ENCODE measurements at regions not wholly inside any gene's neighbourhood (a gene's known extent, or its start where the extent isn't known, plus 50 kb on each side); places are given as distances from the start of the nearest gene placed in this dataset.
A peak's percentile ranks its signal among the peaks of the same experiment; 100 is the strongest.
"Not testable (repeated sequence)": the region's sequence is repeated elsewhere in the genome, so short reads cannot be mapped to it uniquely, and the experiment has no call there.

GRCh38 chr7:25584112-25584938, 356.0 kb upstream of the NPVF start:
- H3K27me3 Mint-ChIP-seq (ENCODE audit: low read depth): no peaks in the 10 kb centered on the region
- CTCF ChIA-PET: no interaction called here
- no peak for DNase-seq
- H3K4me1 Mint-ChIP-seq (ENCODE audit: low read depth): no peaks in the 10 kb centered on the region
- intact Hi-C loops (cut with micrococcal nuclease): no loop called here
- no peaks in the 10 kb centered on the region for H3K9me3 Mint-ChIP-seq
- no peak overlapping the region for H3K27ac Mint-ChIP-seq
- H3K4me3 Mint-ChIP-seq: no peak overlapping the region
- no peaks in the 10 kb centered on the region for H3K36me3 Mint-ChIP-seq (ENCODE audit: low read depth)

DNA sequence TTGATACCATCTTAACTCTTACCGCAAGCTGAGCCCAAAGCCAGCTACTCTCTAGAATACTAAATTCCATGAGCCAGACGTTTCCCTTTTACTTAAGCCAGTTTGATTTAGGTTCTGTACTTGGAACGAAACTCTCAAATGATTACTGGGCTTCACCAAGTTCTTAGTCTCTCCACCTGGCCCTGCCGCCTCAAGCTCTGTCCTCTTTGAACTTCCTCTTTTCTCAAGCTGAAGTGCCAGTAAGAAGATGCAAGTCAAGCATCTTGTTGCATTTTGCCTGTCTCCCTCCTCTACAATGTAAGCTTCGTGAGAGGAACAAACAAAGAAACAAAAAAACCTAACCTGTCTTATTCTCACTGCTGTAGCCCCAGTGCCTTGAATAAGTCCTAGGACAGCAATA, 358.2 kb upstream of the NPVF start:
- Mint-ChIP-seq H3K36me3 (ENCODE audit: low read depth) (no peaks in the 10 kb centered on the region), H3K9me3 (no peaks in the 10 kb centered on the region), H3K4me3 (no peak overlapping the region), H3K4me1 (ENCODE audit: low read depth) (no peaks in the 10 kb centered on the region), H3K27ac (no peak overlapping the region), H3K27me3 (ENCODE audit: low read depth) (no peaks in the 10 kb centered on the region)
- DNase-seq: no peak
- CTCF ChIA-PET: interaction anchor here (1.1 to 2.1 kb wide), 2 partner anchors 19 to 265 kb away, joined by 3 to 8 read pairs; no protein-coding TSS in a partner anchor
- intact Hi-C loops (cut with micrococcal nuclease): no loop called here

DNA sequence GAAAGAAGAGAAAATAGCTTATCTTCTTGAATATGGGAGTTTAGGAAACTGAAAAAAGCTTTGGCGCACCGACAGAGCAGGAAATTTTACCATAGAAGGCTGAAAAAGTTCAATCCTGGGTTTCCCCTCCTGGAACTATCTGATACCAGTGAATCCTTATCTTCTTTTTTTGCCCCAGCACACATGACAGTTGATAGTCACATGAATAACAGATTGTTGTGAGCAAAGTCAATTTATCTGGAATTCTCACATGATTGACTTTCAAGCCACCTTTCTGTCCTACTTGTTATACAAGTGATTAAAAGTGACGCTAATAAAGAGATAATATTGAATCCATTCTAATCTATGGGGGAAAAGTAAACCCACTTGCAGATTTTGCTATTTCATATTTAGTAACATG, 365.8 kb upstream of the NPVF start:
- CTCF ChIA-PET: interaction anchor here (1.5 kb wide), 1 partner anchor 27 kb away, joined by 3 read pairs; no protein-coding TSS in a partner anchor
- intact Hi-C loops (cut with micrococcal nuclease): no loop called here
- no peaks in the 10 kb centered on the region for H3K36me3 Mint-ChIP-seq (ENCODE audit: low read depth)
- H3K9me3 Mint-ChIP-seq: no peaks in the 10 kb centered on the region
- H3K27ac Mint-ChIP-seq: no peak overlapping the region
- peaks cover 4% of the 10 kb centered on the region for H3K4me1 Mint-ChIP-seq (ENCODE audit: low read depth)
- no peak overlapping the region for H3K4me3 Mint-ChIP-seq
- no peaks in the 10 kb centered on the region for H3K27me3 Mint-ChIP-seq (ENCODE audit: low read depth)
- DNase-seq: no peak

- H3K36me3 Mint-ChIP-seq (ENCODE audit: low read depth): no peaks in the 10 kb centered on the region
- CTCF ChIA-PET: interaction anchor here (0.7 to 1.5 kb wide), 2 partner anchors 24 to 28 kb away, joined by 3 read pairs; no protein-coding TSS in a partner anchor
- no peak overlapping the region for H3K4me3 Mint-ChIP-seq
- no peak for DNase-seq
- intact Hi-C loops (cut with micrococcal nuclease): no loop called here
- H3K4me1 Mint-ChIP-seq (ENCODE audit: low read depth): peaks cover 4% of the 10 kb centered on the region
- no peaks in the 10 kb centered on the region for H3K9me3 Mint-ChIP-seq
- H3K27me3 Mint-ChIP-seq (ENCODE audit: low read depth): no peaks in the 10 kb centered on the region
- H3K27ac Mint-ChIP-seq: no peak overlapping the region
Observed at GRCh38 chr7:25594728-25595127, 366.4 kb upstream of the NPVF start.

DNA sequence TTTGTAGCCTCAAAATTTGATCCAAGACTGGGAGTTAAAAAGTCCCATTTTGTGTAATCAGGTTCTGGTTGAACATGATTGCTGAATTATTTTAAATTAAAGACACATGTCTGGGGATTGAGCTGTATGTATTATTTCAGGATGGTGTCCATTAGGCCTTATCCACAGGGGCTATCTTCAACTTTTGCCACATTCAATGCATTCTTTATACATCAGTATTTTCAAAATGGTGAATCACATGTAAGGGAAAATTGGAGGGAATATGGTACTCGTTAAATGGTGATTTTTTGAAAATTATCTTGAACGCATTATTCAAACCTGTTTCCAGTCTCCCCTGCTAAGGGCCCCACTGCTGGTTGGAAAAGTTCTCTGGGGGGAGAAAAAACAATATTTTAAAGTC, 367.7 kb upstream of the NPVF start:
- no peaks in the 10 kb centered on the region for H3K36me3 Mint-ChIP-seq (ENCODE audit: low read depth)
- intact Hi-C loops (cut with micrococcal nuclease): no loop called here
- no peak overlapping the region for H3K4me3 Mint-ChIP-seq
- CTCF ChIA-PET: no interaction called here
- DNase-seq: no peak
- H3K27me3 Mint-ChIP-seq (ENCODE audit: low read depth): no peaks in the 10 kb centered on the region
- no peaks in the 10 kb centered on the region for H3K9me3 Mint-ChIP-seq
- H3K4me1 Mint-ChIP-seq (ENCODE audit: low read depth): peaks cover 4% of the 10 kb centered on the region
- no peak overlapping the region for H3K27ac Mint-ChIP-seq

GRCh38 chr7:25596443-25596842, 368.2 kb upstream of the NPVF start:
- no peaks in the 10 kb centered on the region for H3K36me3 Mint-ChIP-seq (ENCODE audit: low read depth)
- CTCF ChIA-PET: no interaction called here

GRCh38 chr7:25597946-25598345, 369.7 kb upstream of the NPVF start:
- intact Hi-C loops (cut with micrococcal nuclease): no loop called here
- peak; percentile 11 for DNase-seq
- Mint-ChIP-seq H3K27me3 (ENCODE audit: low read depth) (no peaks in the 10 kb centered on the region), H3K27ac (no peak overlapping the region), H3K4me3 (no peak overlapping the region), H3K36me3 (ENCODE audit: low read depth) (no peaks in the 10 kb centered on the region), H3K4me1 (ENCODE audit: low read depth) (peaks cover 4% of the 10 kb centered on the region), H3K9me3 (no peaks in the 10 kb centered on the region)
- CTCF ChIA-PET: no interaction called here

More at GRCh38 chr7:25596443-25596842, 368.2 kb upstream of the NPVF start:
- no peak for DNase-seq
- H3K4me3 Mint-ChIP-seq: no peak overlapping the region
- H3K9me3 Mint-ChIP-seq: no peaks in the 10 kb centered on the region
- no peaks in the 10 kb centered on the region for H3K27me3 Mint-ChIP-seq (ENCODE audit: low read depth)
- H3K4me1 Mint-ChIP-seq (ENCODE audit: low read depth): peaks cover 4% of the 10 kb centered on the region
- intact Hi-C loops (cut with micrococcal nuclease): no loop called here
- H3K27ac Mint-ChIP-seq: no peak overlapping the region

DNA sequence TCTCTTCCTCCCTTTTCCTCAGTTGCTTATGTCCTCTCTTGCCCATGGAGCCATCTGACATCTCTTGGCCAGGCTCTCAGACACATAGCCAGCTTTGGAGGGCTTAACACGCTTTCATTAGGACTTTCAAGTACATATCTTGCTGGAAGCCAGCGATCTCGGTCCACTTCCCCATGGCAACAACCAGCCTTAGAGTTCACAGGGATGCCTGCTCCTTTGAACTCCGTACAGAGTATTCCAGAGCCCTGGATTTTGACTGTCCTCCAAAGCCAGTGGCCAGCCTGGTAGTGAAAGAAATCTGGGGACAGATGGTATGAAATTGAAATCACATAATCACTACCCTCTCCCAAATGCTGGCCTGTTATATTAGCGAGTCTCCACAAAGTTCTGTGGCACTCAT, 370.5 kb upstream of the NPVF start:
- Mint-ChIP-seq H3K4me1 (ENCODE audit: low read depth) (peaks cover 4% of the 10 kb centered on the region), H3K4me3 (no peak overlapping the region), H3K36me3 (ENCODE audit: low read depth) (no peaks in the 10 kb centered on the region), H3K27me3 (ENCODE audit: low read depth) (no peaks in the 10 kb centered on the region), H3K9me3 (no peaks in the 10 kb centered on the region), H3K27ac (no peak overlapping the region)
- intact Hi-C loops (cut with micrococcal nuclease): no loop called here
- no peak for DNase-seq
- CTCF ChIA-PET: no interaction called here

GRCh38 chr7:25600262-25600920, 372.1 kb upstream of the NPVF start:
- Mint-ChIP-seq H3K27ac (no peak overlapping the region), H3K4me3 (no peak overlapping the region), H3K27me3 (ENCODE audit: low read depth) (no peaks in the 10 kb centered on the region), H3K4me1 (ENCODE audit: low read depth) (peaks cover 4% of the 10 kb centered on the region), H3K9me3 (no peaks in the 10 kb centered on the region), H3K36me3 (ENCODE audit: low read depth) (no peaks in the 10 kb centered on the region)
- intact Hi-C loops (cut with micrococcal nuclease): loop anchor here (5.0 kb wide), 1 partner anchor 252 kb away; no protein-coding TSS in a partner anchor
- CTCF ChIA-PET: no interaction called here
- DNase-seq: no peak

GRCh38 chr7:25602730-25603426, 374.6 kb upstream of the NPVF start:
- H3K4me3 Mint-ChIP-seq: peak overlapping the region; percentile 66
- not testable (repeated sequence) for H3K36me3 Mint-ChIP-seq (ENCODE audit: low read depth); H3K9me3 Mint-ChIP-seq; H3K4me1 Mint-ChIP-seq (ENCODE audit: low read depth); H3K27me3 Mint-ChIP-seq (ENCODE audit: low read depth); H3K27ac Mint-ChIP-seq
- intact Hi-C loops (cut with micrococcal nuclease): loop anchor here (5.0 kb wide), 1 partner anchor 249 kb away; no protein-coding TSS in a partner anchor
- peak; percentile 17 for DNase-seq
- CTCF ChIA-PET: interaction anchor here (0.7 kb wide), 2 partner anchors 10 to 84 kb away, joined by 3 to 4 read pairs; no protein-coding TSS in a partner anchor

- H3K9me3 Mint-ChIP-seq; H3K27me3 Mint-ChIP-seq (ENCODE audit: low read depth); H3K27ac Mint-ChIP-seq; H3K4me1 Mint-ChIP-seq (ENCODE audit: low read depth); H3K36me3 Mint-ChIP-seq (ENCODE audit: low read depth); CTCF ChIA-PET; DNase-seq: not testable (repeated sequence)
- H3K4me3 Mint-ChIP-seq: peak overlapping the region; percentile 66
- intact Hi-C loops (cut with micrococcal nuclease): loop anchor here (5.0 kb wide), 1 partner anchor 249 kb away; no protein-coding TSS in a partner anchor
Observed at GRCh38 chr7:25603427-25603740, 375.1 kb upstream of the NPVF start.

DNA sequence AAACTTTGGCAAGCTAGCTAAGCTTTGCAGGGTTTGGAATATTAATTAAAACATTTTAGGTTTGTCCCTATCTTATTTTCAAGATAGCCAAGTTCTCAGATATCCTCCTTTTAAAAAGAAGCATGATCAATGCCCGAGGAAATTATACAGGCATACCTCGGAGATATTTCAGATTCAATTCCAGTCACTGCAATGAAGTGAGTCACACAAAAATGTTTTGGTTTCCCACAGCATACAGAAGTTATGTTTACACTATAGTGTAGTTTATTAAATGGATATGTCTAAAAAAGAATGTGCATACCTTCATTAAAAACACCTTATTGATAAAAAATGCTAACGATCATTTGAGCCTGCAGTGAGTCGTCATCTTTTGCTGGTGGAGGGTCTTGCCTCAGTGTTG, 382.9 kb upstream of the NPVF start:
- no peak for DNase-seq
- Mint-ChIP-seq H3K4me1 (ENCODE audit: low read depth) (peaks cover 23% of the 10 kb centered on the region), H3K27me3 (ENCODE audit: low read depth) (no peaks in the 10 kb centered on the region), H3K36me3 (ENCODE audit: low read depth) (peaks cover 1% of the 10 kb centered on the region), H3K27ac (no peak overlapping the region), H3K4me3 (no peak overlapping the region), H3K9me3 (peaks cover 10% of the 10 kb centered on the region)
- intact Hi-C loops (cut with micrococcal nuclease): no loop called here
- CTCF ChIA-PET: no interaction called here

All from activated naive CD4-positive, alpha-beta T cell treated with anti-CD3 and anti-CD28 coated beads for 36 hours (primary cell).